Prostate gland (tissue), 2 donors: ENCODE measurements at regions not wholly inside any gene's neighbourhood (a gene's known extent, or its start where the extent isn't known, plus 50 kb on each side); places are given as distances from the start of the nearest gene placed in this dataset.

Experiments used
- CTCF ChIP-seq, 4 experiments: fragments of 200-600 bp in 2 of 4; fragments of 450-650 bp in 2 of 4; sonication (generic) in 2 of 4; IDR thresholded peaks; 1 replicate in 3 of 4; 2 replicates in 1 of 4; pipeline ENCODE4 v1.5.1; 2016 to 2019; ENCODE audit warnings: antibody characterized with exemption in 4 of 4, mild to moderate bottlenecking in 2 of 4, moderate library complexity in 2 of 4
- POLR2AphosphoS5 ChIP-seq: sonication (generic); formaldehyde crosslinking; IDR thresholded peaks from one replicate; pipeline ENCODE4 v1.6.1; 2017; ENCODE audit warnings: antibody characterized with exemption

- TF ChIP-seq CTCF (IDR thresholded peaks at IDR 0.05) (no peak), POLR2AphosphoS5 (no peak)
Observed at GRCh38 chr15:93300796-93301195, 211.8 kb upstream of the RGMA start.
